MCF 10A (cell line): ENCODE measurements at regions not wholly inside any gene's neighbourhood (a gene's known extent, or its start where the extent isn't known, plus 50 kb on each side); places are given as distances from the start of the nearest gene placed in this dataset.

ENCODE experiments used
- BruUV-seq: library from RNA; stranded (reverse); fragments of 400-500 nt; replicated peaks from 2 replicates; lab custom pipeline; 2021; lab: Mats Ljungman, UMichigan
- CTCF ChIA-PET: fragments of 300-600 bp; sonication (Branson Sonifier 250); formaldehyde crosslinking; extraction: SDS; loops from one replicate; lab custom pipeline; 2021; ENCODE audit warnings: antibody characterized with exemption, inconsistent platforms; lab: Yijun Ruan, JAX
- POLR2A ChIA-PET: fragments of 300-600, 350-650 bp; sonication (Branson Sonifier 250); formaldehyde crosslinking; extraction: SDS; loops from one replicate; lab custom pipeline; 2020; ENCODE audit warnings: antibody characterized with exemption, inconsistent platforms; lab: Yijun Ruan, JAX
- DNase-seq: peaks from one replicate; pipeline ENCODE4 v3.0.0-alpha.2; 2018; ENCODE audit not compliant: unreplicated experiment
- H3K27ac Mint-ChIP-seq: one replicate; pipeline ENCODE4 v1.8.0; 2022; ENCODE audit warnings: mild to moderate bottlenecking, low read depth, mixed read lengths; ENCODE audit not compliant: unreplicated experiment
- H3K27me3 Mint-ChIP-seq: one replicate; pipeline ENCODE4 v1.8.0; 2022; ENCODE audit warnings: mixed read lengths; ENCODE audit not compliant: insufficient read depth, unreplicated experiment
- H3K36me3 Mint-ChIP-seq: one replicate; pipeline ENCODE4 v1.8.0; 2022; ENCODE audit warnings: mild to moderate bottlenecking, moderate library complexity, mixed read lengths; ENCODE audit not compliant: insufficient read depth, unreplicated experiment
- H3K4me1 Mint-ChIP-seq: one replicate; pipeline ENCODE4 v1.8.0; 2022; ENCODE audit warnings: mixed read lengths; ENCODE audit not compliant: insufficient read depth, unreplicated experiment
- H3K4me3 Mint-ChIP-seq: one replicate; pipeline ENCODE4 v1.8.0; 2022; ENCODE audit warnings: mild to moderate bottlenecking, moderate library complexity, mixed read lengths; ENCODE audit not compliant: unreplicated experiment
- H3K9me3 Mint-ChIP-seq: one replicate; pipeline ENCODE4 v1.8.0; 2022; ENCODE audit warnings: mixed read lengths; ENCODE audit not compliant: unreplicated experiment
- CTCF ChIP-seq: fragments of 200-600 bp; IDR thresholded peaks from one replicate; pipeline ENCODE4 v1.8.0; 2022; ENCODE audit warnings: antibody characterized with exemption, mild to moderate bottlenecking; ENCODE audit not compliant: unreplicated experiment
- intact Hi-C: fragments of 100-400 bp; cut with micrococcal nuclease; formaldehyde crosslinking; loops from 2 replicates; pipeline ENCODE4 v1.14.1; 2022

- ChIA-PET CTCF (interaction anchor here (0.6 to 0.8 kb wide), 2 partner anchors 56 to 414 kb away, joined by 3 to 4 read pairs; no protein-coding TSS in a partner anchor), POLR2A (interaction anchor here (0.9 kb wide), 1 partner anchor 30 kb away, joined by 3 read pairs; no protein-coding TSS in a partner anchor)
- intact Hi-C loops: no loop called here
- Mint-ChIP-seq H3K4me1 (peaks cover 20% of the 10 kb centered on the region), H3K27ac (peak overlapping the region; percentile 63), H3K4me3 (no peak overlapping the region), H3K36me3 (peaks cover 7% of the 10 kb centered on the region), H3K27me3 (no peaks in the 10 kb centered on the region), H3K9me3 (no peaks in the 10 kb centered on the region)
- DNase-seq: no peak
- no TSS peak for BruUV-seq
- TF ChIP-seq CTCF: no peak
These were observed 387.4 kb downstream of the FGF10 start for GRCh38 chr5:44001675-44002380.

- TF ChIP-seq CTCF: no peak
- peaks cover 20% of the 10 kb centered on the region for H3K4me1 Mint-ChIP-seq
- ChIA-PET POLR2A (interaction anchor here (0.9 kb wide), 1 partner anchor 29 kb away, joined by 3 read pairs; no protein-coding TSS in a partner anchor), CTCF (no interaction called here)
- H3K36me3 Mint-ChIP-seq: peaks cover 7% of the 10 kb centered on the region
- DNase-seq: no peak
- intact Hi-C loops: no loop called here
- no peak overlapping the region for H3K4me3 Mint-ChIP-seq
- peak overlapping the region; percentile 63 for H3K27ac Mint-ChIP-seq
- H3K27me3 Mint-ChIP-seq: no peaks in the 10 kb centered on the region
- H3K9me3 Mint-ChIP-seq: no peaks in the 10 kb centered on the region
- no TSS peak for BruUV-seq
These were observed 388.0 kb downstream of the FGF10 start for GRCh38 chr5:44001236-44001635.

GRCh38 chr5:43997647-43998272, 391.5 kb downstream of the FGF10 start:
- Mint-ChIP-seq H3K4me1 (peaks cover 8% of the 10 kb centered on the region), H3K9me3 (no peaks in the 10 kb centered on the region), H3K27ac (peak overlapping the region; percentile 66), H3K36me3 (peaks cover 7% of the 10 kb centered on the region), H3K27me3 (no peaks in the 10 kb centered on the region), H3K4me3 (no peak overlapping the region)
- no peak for TF ChIP-seq CTCF
- intact Hi-C loops: no loop called here
- BruUV-seq: no TSS peak
- peak; percentile 84 for DNase-seq
- POLR2A ChIA-PET: interaction anchor here (0.8 to 1.6 kb wide), 2 partner anchors 14 to 25 kb away, joined by 3 to 4 read pairs; no protein-coding TSS in a partner anchor
- CTCF ChIA-PET: interaction anchor here (0.6 kb wide), 1 partner anchor 149 kb away, joined by 4 read pairs; no protein-coding TSS in a partner anchor

- POLR2A ChIA-PET: no interaction called here
- H3K36me3 Mint-ChIP-seq: no peaks in the 10 kb centered on the region
- H3K4me3 Mint-ChIP-seq: no peak overlapping the region
- no peak for TF ChIP-seq CTCF
- H3K27me3 Mint-ChIP-seq: no peaks in the 10 kb centered on the region
- intact Hi-C loops: no loop called here
- BruUV-seq: no TSS peak
- no peak for DNase-seq
- no peak overlapping the region for H3K27ac Mint-ChIP-seq
- no peaks in the 10 kb centered on the region for H3K4me1 Mint-ChIP-seq
- no peaks in the 10 kb centered on the region for H3K9me3 Mint-ChIP-seq
- CTCF ChIA-PET: interaction anchor here (1.0 kb wide), 1 partner anchor 349 kb away, joined by 4 read pairs; no protein-coding TSS in a partner anchor
These were observed 393.0 kb downstream of the FGF10 start for GRCh38 chr5:43996221-43996620.
